GM12878 (cell line): ENCODE measurements at regions not wholly inside any gene's neighbourhood (a gene's known extent, or its start where the extent isn't known, plus 50 kb on each side); places are given as distances from the start of the nearest gene placed in this dataset.

Source experiments
- ATAC-seq: fragments of 200-7000 bp; cut with Tn5 transposase; 3 replicates; pipeline ENCODE4 v1.9.1; 2020; ENCODE audit warnings: mild to moderate bottlenecking, moderate library complexity
- BruUV-seq: library from RNA; stranded (reverse); fragments of 400-500 nt; replicated peaks from 2 replicates; lab custom pipeline; 2021; lab: Mats Ljungman, UMichigan
- CTCF ChIA-PET: fragments of 300-600 bp; sonication (Branson Sonifier 250); formaldehyde crosslinking; extraction: SDS; loops from one replicate; lab custom pipeline; 2021; ENCODE audit warnings: inconsistent platforms; lab: Yijun Ruan, JAX
- POLR2A ChIA-PET: fragments of 350-600 bp; formaldehyde crosslinking; extraction: SDS; loops from one replicate; lab custom pipeline; 2021; ENCODE audit warnings: inconsistent platforms; lab: Charles Lee
- RAD21 ChIA-PET: fragments of 300-600 bp; sonication (Branson Sonifier 250); formaldehyde crosslinking; loops from one replicate; lab custom pipeline; 2023; ENCODE audit warnings: antibody characterized with exemption; ENCODE audit not compliant: unreplicated experiment; lab: Charles Lee
- SMC1A ChIA-PET: fragments of 300-600 bp; sonication (Branson Sonifier 250); formaldehyde crosslinking; loops from one replicate; lab custom pipeline; 2023; ENCODE audit not compliant: unreplicated experiment, uncharacterized antibody; lab: Charles Lee
- DNase-seq: peaks from one replicate; pipeline ENCODE4 v3.0.0-alpha.2; 2011; ENCODE audit warnings: low read depth, low spot score
- FAIRE-seq: peaks from 3 replicates; lab custom pipeline; 2011; peaks lifted over from hg19 to GRCh38; lab: Jason Lieb, UNC
- H2AFZ ChIP-seq: 2 replicates; pipeline ENCODE4 v1.6.0; 2011; ENCODE audit warnings: low read depth, low read length, control low read depth; ENCODE audit not compliant: control insufficient read depth
- H3K27ac ChIP-seq: 2 replicates; pipeline ENCODE4 v1.5.1; 2011; ENCODE audit warnings: control low read depth; ENCODE audit not compliant: control insufficient read depth, insufficient read depth
- H3K27me3 ChIP-seq, 2 experiments: replicated peaks in 1 of 2; 2 replicates each; pipeline versions ENCODE4 v1.6.0 to v1.6.1; 2011; ENCODE audit warnings: low read length in 1 of 2; ENCODE audit not compliant: control insufficient read depth in 2 of 2, insufficient read depth in 2 of 2
- H3K36me3 ChIP-seq, 2 experiments: 2 replicates each; pipeline ENCODE4 v1.5.1; 2011; ENCODE audit warnings: low read length in 1 of 2; ENCODE audit not compliant: control insufficient read depth in 2 of 2, insufficient read depth in 2 of 2
- H3K4me1 ChIP-seq: 2 replicates; pipeline ENCODE4 v1.6.1; 2011; ENCODE audit warnings: mild to moderate bottlenecking, low read length, moderate library complexity, mixed read lengths; ENCODE audit not compliant: control insufficient read depth, insufficient read depth
- H3K4me2 ChIP-seq: 2 replicates; pipeline ENCODE4 v1.6.0; 2011; ENCODE audit warnings: control low read depth; ENCODE audit not compliant: control insufficient read depth, insufficient read depth
- H3K4me3 ChIP-seq: fragments of 200-600 bp; sonication (generic); 2 replicates; pipeline ENCODE4 v1.5.1; 2016
- H3K79me2 ChIP-seq: 2 replicates; pipeline ENCODE4 v1.6.0; 2011; ENCODE audit warnings: low read length; ENCODE audit not compliant: control insufficient read depth, insufficient read depth
- H3K9ac ChIP-seq: 2 replicates; pipeline ENCODE4 v1.8.0; 2011; ENCODE audit warnings: low read length, control low read depth, mixed read lengths; ENCODE audit not compliant: control insufficient read depth, insufficient read depth
- H3K9me3 ChIP-seq: replicated peaks from 3 replicates; pipeline ENCODE4 v1.5.1; 2011; ENCODE audit warnings: mild to moderate bottlenecking, low read length; ENCODE audit not compliant: control insufficient read depth, insufficient read depth
- H4K20me1 ChIP-seq: 2 replicates; pipeline ENCODE4 v1.6.0; 2011; ENCODE audit not compliant: control insufficient read depth, insufficient read depth
- CBFB ChIP-seq: IDR thresholded peaks from 2 replicates; pipeline ENCODE4 v1.6.1; 2016; ENCODE audit warnings: antibody characterized with exemption, low read depth
- CEBPB ChIP-seq, 2 experiments: fragments of 150-350 bp in 1 of 2; IDR thresholded peaks; 2 replicates each; pipeline ENCODE4 v1.6.1; 2012 to 2014; ENCODE audit warnings: low read depth in 2 of 2, low read length in 2 of 2, borderline replicate concordance in 1 of 2, inconsistent platforms in 1 of 2
- DPF2 ChIP-seq: fragments of 450-650 bp; IDR thresholded peaks from 2 replicates; pipeline ENCODE4 v1.6.1; 2017; ENCODE audit warnings: mild to moderate bottlenecking
- MEF2A ChIP-seq: IDR thresholded peaks from 2 replicates; pipeline ENCODE4 v1.6.1; 2011; ENCODE audit warnings: low read depth, mild to moderate bottlenecking, low read length, moderate library complexity; ENCODE audit not compliant: insufficient read depth
- NR2C2 ChIP-seq: IDR thresholded peaks from 2 replicates; pipeline ENCODE4 v1.6.1; 2011; ENCODE audit warnings: borderline replicate concordance, low read depth; ENCODE audit not compliant: control insufficient read depth, insufficient read length
- POU2F2 ChIP-seq: IDR thresholded peaks from 3 replicates; pipeline ENCODE4 v1.6.1; 2011; ENCODE audit warnings: low read depth, mild to moderate bottlenecking, low read length, borderline replicate concordance
- RCOR1 ChIP-seq: conservative IDR thresholded peaks from 2 replicates; pipeline ENCODE4 v1.6.1; 2012; ENCODE audit warnings: low read depth, low read length, improper control_type of control experiment
- STAT1 ChIP-seq: fragments of 450-650 bp; conservative IDR thresholded peaks from 2 replicates; pipeline ENCODE4 v1.6.1; 2014; ENCODE audit warnings: antibody characterized with exemption, mild to moderate bottlenecking
- YY1 ChIP-seq: IDR thresholded peaks from 2 replicates; pipeline ENCODE4 v1.6.1; 2011; ENCODE audit warnings: low read depth, mild to moderate bottlenecking, low read length
- ZBED1 ChIP-seq: IDR thresholded peaks from 2 replicates; pipeline ENCODE4 v1.6.1; 2016; ENCODE audit warnings: borderline replicate concordance
- ZNF24 ChIP-seq: fragments of 450-650 bp; IDR thresholded peaks from 2 replicates; pipeline ENCODE4 v1.6.1; 2017; ENCODE audit warnings: antibody characterized with exemption, mild to moderate bottlenecking
- ZNF384 ChIP-seq: IDR thresholded peaks from 2 replicates; pipeline ENCODE4 v1.6.1; 2012; ENCODE audit warnings: low read depth, mild to moderate bottlenecking, low read length, improper control_type of control experiment, borderline replicate concordance
- WGBS: methylation state at CpG from one replicate; pipeline ENCODE4 v1.1.6; 2016; ENCODE audit warnings: low lambda C conversion rate; ENCODE audit not compliant: insufficient replicate concordance, insufficient coverage; ENCODE audit errors: missing lambda C conversion rate; 5-methylcytosine and 5-hydroxymethylcytosine counted together
- in situ Hi-C: fragments of 300-500 bp; cut with MboI; formaldehyde crosslinking; loops from 9 replicates; pipeline ENCODE4 v1.14.3; 2018; ENCODE audit warnings: mixed read lengths
- intact Hi-C: fragments of 100-400 bp; cut with micrococcal nuclease; formaldehyde crosslinking; loops from one replicate; pipeline ENCODE4 v1.14.2; 2022; ENCODE audit not compliant: unreplicated experiment

- TF ChIP-seq ZBED1 (no peak), CBFB (no peak), POU2F2 (no peak), ZNF384 (no peak), STAT1 (no peak)
These were observed 463.9 kb upstream of the CXADR start (continued) for GRCh38 chr21:17048974-17049373.

GRCh38 chr21:17050156-17050555 is 462.7 kb upstream of the CXADR start:
- no TSS peak for BruUV-seq
- Histone ChIP-seq H3K9ac (no peak overlapping the region), H3K9me3 (no peaks in the 10 kb centered on the region; the same call in 2 of the 3 replicates), H3K79me2 (no peaks in the 10 kb centered on the region), H3K4me1 (no peaks in the 10 kb centered on the region), H3K4me2 (no peak overlapping the region), H3K27ac (no peak overlapping the region), H3K27me3 (no peaks in the 10 kb centered on the region), H4K20me1 (no peaks in the 10 kb centered on the region), H3K4me3 (no peak overlapping the region), H2AFZ (no peak overlapping the region), H3K36me3 (no peaks in the 10 kb centered on the region)
- RAD21 ChIA-PET = no interaction called here
- 8% methylated on average over 1 of the region's 1 CpG for WGBS
- in situ Hi-C loops (no loop called here), intact Hi-C loops (no loop called here)
- CTCF ChIA-PET = no interaction called here
- ATAC-seq (no peak), DNase-seq (no peak), FAIRE-seq (no peak)
- no peak for TF ChIP-seq ZNF24
- TF ChIP-seq YY1 = no peak
- POLR2A ChIA-PET = no interaction called here
- SMC1A ChIA-PET = no interaction called here

- Histone ChIP-seq H2AFZ (no peak overlapping the region), H4K20me1 (no peaks in the 10 kb centered on the region), H3K4me2 (no peak overlapping the region), H3K79me2 (no peaks in the 10 kb centered on the region), H3K27ac (no peak overlapping the region), H3K27me3 (no peaks in the 10 kb centered on the region), H3K9me3 (no peaks in the 10 kb centered on the region; the same call in 2 of the 3 replicates), H3K4me1 (no peaks in the 10 kb centered on the region), H3K9ac (no peak overlapping the region), H3K4me3 (no peak overlapping the region), H3K36me3 (no peaks in the 10 kb centered on the region)
- no peak for ATAC-seq
- TF ChIP-seq MEF2A = no peak
- no peak for TF ChIP-seq CEBPB (IDR thresholded peaks at IDR 0.05; ENCODE audit: borderline replicate concordance in 1 of 2, low read depth in 2 of 2, low read length in 2 of 2)
- no peak for TF ChIP-seq NR2C2
- TF ChIP-seq DPF2 = no peak
- no peak for TF ChIP-seq RCOR1
- ChIA-PET SMC1A (no interaction called here), POLR2A (no interaction called here), CTCF (no interaction called here), RAD21 (no interaction called here)
- in situ Hi-C loops (no loop called here), intact Hi-C loops (no loop called here)
- WGBS = 6% methylated on average over 2 of the region's 2 CpGs
- FAIRE-seq = no peak
- no peak for DNase-seq
- BruUV-seq = no TSS peak
These were observed 462.2 kb upstream of the CXADR start for GRCh38 chr21:17050646-17051045.
